Activated CD8-positive, alpha-beta memory T cell treated with anti-CD3 and anti-CD28 coated beads, Interleukin-2, amount 50 U/mL, for 24 hours (primary cell): ENCODE measurements at regions not wholly inside any gene's neighbourhood (a gene's known extent, or its start where the extent isn't known, plus 50 kb on each side); places are given as distances from the start of the nearest gene placed in this dataset.
"Not testable (repeated sequence)": the region's sequence is repeated elsewhere in the genome, so short reads cannot be mapped to it uniquely, and the experiment has no call there.

Experiments used
- DNase-seq: peaks from one replicate; pipeline ENCODE4 v3.0.0-alpha.2; 2020; ENCODE audit errors: extremely low read depth

DNA sequence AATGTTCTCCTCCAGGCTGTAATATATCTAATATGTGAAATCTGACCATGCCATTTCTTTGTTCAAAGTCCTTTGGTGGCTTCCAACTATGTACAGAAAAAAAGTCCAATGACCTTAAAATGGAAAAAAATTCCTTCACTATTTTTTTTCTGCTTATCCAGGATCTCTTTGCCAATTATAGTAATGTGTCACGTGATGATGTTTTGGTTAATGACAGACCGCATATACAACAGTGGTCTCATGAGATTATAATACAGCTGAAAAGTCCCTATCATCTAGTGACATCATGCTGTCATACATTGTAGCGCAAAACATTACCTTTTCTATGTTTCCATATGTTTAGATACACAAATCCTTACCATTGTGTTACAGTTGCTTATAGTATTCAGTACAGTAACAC lies 477.6 kb downstream of the TMEM232 start:
- DNase-seq = no peak

DNA sequence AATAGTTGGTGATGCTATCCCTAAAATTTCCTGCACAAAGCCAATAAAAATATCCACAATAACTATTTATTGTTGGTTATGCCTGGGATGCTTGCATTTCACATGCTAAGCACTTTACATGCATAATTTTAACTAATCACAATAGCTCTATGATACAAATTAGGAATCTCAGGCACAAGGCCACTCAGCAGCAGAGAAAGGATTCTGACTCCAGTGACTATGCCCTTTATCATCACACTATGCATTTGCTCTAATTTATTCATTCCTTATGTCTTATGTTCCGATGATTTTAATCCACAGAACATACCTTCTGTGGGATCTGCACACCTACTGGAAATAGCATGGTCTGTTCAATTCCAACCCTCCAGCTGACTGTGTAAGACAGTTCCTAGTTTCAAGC lies 476.1 kb downstream of the TMEM232 start:
- no peak for DNase-seq

DNA sequence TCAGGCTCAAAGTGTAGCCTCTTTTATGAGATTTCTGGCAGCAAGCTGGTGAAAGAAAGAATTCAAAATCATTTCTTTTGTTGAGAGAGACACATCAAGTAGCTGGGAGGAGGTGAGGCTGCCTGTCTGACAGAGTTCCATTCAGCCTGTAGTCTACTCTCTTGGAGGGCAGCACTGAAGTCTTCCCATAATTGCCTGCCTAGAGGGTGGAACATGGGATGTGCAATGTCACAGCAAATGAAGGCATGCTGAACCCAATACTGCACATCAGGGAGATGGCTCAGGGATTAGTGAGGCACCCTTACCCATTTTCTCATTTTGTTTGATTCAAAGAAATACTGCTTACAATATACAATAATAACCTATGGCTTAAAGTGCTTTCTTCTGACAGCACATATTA lies 475.7 kb downstream of the TMEM232 start:
- DNase-seq = no peak

DNA sequence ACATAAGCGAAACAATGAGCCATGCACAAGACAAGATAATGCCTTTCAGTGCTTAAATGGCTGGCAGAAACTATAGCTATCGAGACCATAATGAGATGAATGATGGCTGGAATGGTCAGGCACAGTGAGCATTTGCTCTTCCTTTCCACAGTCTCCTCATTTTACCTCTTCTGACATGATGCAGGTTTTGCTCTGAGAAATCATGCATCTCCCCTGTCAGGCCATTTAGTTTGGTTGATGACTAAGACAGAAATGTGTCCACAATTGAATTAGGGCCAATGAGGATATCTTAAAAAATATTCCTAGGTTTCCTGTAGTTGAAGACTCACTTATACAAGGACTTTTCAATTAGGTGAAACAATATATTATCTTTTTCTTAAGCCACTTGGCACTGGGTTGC lies 475.1 kb downstream of the TMEM232 start:
- DNase-seq = no peak

DNA sequence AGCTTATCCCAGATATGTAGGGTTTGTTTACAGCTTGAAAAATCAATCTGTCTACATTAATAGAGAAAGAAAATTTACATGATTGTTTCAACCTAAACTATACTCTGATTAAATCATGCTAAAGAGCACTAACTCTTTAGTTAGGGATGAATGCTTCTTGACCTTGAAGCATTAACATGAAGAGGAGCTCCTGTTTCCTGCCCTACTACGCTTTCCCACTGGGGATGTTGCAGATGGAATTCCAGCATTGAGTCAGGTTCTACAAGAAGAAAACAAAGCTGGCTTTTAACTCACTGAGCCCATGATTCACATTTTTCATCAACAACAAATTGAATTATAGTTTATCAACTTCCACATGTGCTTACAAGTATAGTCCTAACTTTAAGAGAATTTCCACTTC lies 471.3 kb downstream of the TMEM232 start:
- no peak for DNase-seq

DNA sequence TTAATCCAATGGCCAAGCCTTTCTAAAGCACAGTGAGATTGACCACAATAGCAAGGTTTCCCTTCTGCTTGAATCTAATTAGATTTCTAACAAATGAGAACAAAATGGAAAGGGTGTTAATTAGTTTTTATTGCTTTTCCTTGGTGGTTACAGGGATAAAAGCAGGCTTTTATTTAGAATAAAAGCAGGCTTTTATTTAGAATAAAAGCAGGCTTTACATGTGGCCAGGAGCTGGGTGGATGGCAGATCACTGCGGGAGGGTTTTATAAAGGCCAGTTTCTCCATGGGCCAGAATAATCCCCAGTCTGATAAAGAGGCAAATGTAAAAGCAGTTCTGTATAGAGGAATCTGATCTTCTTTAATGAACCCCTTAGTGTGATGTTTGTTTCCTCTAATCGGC lies 470.2 kb downstream of the TMEM232 start:
- no peak for DNase-seq

DNA sequence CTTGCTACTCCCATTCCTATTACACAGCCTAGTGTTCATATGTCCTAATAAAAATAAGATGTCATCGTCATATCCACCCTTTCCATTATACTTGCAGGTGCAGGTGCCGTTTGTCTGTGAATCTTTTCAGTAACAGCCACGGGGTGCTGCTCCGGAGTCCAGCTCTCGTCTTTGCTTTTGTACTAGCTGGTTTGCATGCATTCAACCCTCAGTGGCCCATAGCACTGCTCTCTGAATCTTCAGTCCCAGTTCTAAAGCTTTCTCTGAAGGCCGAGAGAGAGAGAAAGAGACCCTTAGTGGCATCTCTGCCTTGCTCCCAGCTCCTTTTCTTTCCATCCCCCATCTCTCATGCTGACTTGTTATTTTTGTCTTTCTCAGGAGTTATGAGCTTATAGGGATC lies 468.5 kb downstream of the TMEM232 start:
- no peak for DNase-seq

DNA sequence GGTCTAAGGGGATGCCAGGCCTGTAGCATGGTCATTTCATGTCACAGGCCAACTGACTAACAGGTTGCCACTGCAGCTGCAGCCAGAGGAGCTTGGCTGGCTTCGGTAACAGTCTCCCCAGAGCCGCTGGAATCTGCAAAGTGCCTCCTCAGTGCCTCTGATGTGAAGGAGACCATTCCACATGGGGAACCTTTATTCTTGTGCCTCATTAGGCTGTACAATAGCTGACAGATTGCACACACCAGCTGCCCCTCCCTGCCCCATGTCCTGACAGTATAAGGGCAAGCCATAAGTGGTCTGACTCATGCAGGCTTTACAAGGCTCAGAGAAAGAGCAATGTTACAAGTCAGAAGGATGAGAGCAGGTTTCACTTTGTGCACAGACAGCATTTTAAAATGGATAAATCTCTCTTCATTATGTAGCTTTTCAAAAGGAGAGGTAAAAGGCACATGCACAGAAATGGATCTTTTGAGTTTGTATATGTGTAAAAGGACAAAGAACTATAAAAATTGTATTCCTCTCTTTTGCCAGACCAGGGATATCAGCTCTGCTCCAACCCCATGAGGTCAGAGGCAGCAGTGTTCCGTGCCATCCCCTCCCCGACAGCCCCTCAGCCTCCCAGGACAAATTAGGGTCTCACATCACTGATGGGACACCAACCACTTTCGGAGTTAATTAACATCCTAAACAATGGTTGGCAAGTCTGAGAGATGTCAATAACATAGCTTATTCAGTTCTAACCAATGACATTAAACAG lies 467.8 kb downstream of the TMEM232 start:
- no peak for DNase-seq

DNA sequence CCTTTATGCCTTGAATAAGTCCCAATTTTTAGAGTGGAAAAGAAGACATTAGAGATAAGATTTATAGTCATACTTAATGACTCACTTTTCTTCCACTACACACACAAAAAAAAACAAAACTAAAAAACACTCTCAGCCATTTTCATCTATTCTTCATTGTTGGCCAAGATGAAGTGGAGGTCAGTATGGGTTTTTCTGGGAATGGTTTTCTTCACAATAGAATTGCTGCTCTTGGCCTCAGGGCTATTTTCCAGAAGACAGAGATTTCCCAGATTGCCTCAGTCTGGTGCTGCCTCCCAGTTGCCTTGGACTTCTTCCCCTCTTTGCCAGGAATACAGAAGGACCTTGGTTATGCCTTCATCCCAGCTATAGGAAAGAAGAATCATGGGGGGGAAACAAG lies 463.7 kb downstream of the TMEM232 start:
- DNase-seq = no peak

DNA sequence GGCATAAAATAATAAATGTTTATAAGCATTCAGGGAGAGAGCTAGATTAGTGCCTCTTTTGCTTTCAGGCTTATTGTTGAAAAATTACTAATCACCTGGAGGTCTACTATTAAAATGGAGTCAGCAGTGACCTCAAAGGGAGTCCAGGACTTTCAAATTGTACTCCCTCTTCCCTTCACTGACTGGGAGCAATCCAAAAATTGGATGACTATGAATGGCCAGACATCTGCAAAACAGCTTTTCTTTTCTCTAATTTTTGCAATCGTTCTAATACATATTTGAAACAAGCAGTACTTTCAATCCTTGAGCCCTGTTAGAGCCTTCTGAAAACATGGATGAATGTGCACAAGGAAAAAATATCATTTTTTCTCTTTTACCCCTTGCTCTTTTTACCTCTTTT lies 461.8 kb downstream of the TMEM232 start:
- no peak for DNase-seq

DNA sequence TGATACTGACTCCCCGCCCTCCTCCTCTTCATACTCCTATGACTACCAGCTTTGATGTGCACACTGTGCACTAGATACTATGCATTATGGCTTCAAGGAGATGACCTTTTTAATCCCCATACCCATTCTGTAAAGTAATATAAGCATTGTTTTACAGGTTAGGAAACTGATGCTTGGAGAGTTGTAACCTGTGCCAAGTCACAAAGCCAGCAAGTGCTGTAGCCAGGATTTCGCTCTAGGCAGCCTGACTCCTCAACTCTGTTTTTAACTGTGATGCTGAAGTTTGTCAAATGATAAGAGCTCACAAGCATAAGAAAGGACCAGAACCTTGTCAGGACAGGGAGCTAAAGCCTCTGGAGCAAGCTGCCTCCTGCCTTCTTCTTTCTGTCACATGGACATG lies 461.3 kb downstream of the TMEM232 start:
- no peak for DNase-seq

DNA sequence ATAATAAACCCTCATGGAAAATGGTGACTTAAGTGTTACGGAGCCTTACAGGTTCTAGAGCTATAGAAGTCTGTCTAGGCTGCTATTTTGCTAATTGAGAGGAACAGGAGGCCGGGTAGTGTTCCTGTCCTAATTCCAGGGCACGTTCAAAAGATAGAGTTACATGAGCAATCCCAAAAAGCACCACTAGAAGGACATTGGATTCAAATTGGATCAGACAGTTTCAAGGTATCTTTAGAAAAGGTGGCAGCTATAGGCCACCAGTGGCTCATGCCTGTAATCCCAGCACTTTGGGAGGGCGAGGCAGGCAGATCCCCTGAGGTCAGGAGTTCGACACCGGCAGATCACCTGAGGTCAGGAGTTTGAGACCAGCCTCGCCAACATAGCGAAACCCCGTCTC lies 458.8 kb downstream of the TMEM232 start:
- no peak for DNase-seq

DNA sequence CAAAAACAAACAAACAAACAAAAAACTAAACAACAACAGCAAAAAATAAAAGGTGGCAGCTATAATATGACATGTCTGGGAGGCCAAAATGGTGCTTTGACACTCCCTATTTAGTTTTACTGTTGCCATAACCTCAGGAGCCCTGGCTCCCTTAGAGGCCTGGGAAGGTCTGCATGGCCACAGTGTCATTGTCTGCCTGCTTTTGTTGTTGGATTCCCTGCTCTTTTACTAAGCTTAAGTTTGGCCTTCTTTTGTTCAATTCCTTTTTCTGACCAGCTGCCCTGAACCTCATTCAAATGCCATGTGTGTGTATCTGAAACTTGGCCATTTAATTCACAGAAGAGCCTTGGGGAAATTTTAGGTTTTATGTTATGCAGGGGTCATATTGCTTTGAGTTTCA lies 458.2 kb downstream of the TMEM232 start:
- no peak for DNase-seq

DNA sequence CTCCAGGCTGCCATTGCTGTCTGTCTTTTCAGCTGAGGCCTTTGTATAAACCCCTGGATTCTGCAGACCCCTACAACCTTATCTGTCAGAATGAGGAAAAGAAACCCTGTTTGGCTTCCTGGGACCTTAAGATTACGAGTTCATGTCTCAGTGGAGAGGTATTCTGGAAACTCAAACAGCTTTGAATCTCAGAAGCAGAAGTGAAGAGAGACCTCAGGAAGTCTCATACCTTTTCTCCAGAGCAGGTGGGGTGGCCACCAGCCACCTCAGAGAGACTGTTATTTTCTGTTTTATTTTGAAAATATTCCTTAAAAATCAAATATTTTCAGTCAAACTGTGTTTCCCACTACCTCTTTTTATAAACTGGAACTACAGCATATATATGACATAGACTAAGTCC lies 457.5 kb downstream of the TMEM232 start:
- no peak for DNase-seq

DNA sequence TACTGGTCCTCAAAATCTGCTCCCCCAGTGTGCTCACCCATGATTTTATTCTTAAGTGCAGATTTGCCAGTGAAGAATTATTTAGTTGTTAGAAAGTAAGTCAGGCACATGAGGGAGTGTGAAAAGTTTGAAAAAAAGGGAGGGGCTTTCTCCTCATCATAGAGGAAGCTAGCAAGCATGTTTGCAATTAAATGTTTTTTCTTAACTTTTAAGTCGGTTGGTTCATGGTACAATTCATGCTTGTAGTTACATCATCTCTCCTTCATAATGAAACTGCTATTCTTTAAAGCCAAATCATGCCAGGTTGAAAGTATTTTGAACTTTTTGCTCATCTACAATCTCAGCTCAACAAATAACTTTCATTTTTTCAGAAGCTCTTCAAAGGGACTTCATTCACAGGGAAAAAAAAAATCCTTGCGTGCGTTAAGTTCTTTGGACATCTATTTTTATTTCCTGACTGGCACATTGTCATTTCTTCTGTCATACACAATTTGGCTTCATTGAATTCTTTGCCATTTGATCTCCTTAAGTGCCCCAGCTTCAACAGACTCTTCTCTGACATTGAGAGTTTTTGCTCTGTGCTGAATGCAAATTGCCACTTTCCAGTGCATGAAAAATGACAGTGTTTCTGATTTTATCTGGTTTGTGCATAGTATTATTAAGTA lies 456.9 kb downstream of the TMEM232 start:
- DNase-seq = no peak

DNA sequence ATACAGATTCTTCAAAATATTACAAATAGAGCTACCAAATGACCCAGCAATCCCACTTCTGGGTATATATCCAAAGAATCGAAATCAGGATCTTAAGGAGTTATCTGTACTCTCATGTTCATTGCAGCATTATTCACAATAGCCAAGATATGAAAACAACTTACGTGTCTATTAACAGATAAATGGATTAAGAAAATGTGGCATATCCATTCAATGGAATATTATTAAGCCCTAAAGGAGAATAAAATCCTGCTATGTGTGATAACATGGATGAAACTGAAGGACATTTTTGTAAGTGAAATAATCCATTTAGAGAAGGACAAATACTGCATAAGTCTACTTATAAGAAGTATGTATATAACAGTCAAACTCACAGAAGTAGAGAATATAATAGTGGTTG lies 450.6 kb downstream of the TMEM232 start:
- DNase-seq = no peak

DNA sequence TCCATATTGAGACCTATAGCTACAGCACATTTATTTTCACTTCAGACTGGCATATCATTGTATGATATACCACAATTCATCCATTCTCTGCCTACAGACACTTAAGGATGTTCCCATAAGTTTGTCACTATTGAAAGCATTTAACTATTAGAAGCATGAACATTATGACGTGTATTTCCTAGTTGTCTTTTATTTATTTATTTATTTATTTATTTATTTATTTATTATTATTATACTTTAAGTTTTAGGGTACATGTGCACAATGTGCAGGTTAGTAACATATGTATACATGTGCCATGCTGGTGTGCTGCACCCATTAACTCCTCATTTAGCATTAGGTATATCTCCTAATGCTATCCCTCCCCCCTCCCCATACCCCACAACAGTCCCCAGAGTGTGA lies 448.0 kb downstream of the TMEM232 start:
- DNase-seq = not testable (repeated sequence)

DNA sequence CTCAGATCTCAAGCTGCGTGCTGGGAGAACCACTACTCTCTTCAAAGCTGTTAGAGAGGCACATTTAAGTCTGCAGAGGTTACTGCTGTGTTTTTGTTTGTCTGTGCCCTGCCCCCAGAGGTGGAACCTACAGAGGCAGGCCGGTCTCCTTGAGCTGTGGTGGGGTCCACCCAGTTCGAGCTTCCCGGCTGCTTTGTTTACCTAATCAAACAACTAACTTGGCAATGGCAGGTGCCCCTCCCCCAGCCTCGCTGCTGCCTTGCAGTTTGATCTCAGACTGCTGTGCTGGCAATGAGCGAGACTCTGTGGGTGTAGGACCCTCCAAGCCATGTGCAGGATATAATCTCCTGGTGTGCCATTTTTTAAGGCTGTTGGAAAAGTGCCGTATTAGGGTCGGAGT lies 442.4 kb downstream of the TMEM232 start:
- not testable (repeated sequence) for DNase-seq

DNA sequence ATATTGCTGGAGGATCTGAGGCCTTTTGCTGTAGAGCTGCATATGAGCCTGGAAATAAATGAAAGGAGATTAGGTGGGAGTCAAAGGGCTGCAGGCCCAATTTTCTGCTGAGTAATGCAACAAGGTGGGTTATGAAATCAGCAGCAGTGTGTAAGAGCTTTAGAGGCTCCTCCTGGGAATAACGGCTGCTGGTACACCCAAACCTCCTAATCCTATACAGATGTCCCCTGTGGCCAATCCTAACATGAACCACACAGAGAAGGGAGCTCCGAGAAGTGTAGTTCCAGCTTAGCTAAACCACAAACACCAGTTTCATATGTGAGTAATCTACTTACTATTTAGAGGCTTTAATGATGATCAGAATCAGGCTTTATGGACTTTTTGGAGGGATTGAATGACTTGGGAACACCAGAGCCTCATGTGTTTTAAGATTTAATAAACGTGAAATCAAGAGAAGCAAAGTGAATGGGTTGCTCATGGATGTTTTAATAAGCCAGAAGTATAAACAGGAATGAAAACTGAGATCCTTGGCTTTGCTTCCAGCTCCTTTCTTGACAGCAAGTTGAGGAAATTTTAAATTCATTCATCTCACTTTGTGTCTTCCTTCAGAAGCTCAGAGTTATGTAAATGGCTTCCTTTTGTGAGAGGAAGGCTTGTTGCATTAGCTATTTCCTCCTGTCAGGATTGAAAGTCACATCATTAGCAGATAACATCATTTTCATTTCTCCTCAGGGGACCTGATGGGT lies 437.5 kb downstream of the TMEM232 start:
- DNase-seq = no peak

DNA sequence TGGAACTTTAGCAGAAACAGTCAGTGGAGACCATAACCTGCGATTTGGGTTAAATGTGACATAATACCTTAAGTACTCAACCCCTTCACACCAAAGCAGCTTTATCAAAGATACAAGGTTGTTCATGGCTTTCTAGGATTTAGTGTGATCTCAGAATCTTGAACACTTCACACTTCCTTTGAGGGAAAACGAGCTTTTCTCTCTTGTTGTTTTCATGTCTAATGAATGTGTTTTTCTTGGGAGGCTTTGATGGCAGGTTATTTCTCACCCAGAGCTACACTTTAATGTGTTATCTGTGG lies 437.0 kb downstream of the TMEM232 start:
- no peak for DNase-seq

DNA sequence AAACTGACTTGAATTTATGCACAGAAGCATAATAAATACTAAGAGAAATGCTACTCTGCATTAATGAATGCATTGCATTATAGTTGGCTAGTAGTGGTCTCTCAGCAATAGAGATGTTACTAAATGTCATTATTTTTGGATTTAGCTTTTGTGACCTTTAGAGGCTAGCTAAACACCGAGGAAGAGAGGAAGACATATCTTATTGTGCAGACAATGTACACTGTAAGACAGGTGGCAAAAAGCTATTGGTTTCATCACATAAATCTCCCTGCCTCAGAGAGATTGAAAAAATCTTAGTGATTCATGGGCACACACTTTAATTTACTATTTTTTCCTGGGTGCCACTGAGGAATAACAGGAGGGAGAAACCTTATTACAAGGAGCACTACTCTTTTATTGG lies 435.9 kb downstream of the TMEM232 start:
- DNase-seq = no peak

DNA sequence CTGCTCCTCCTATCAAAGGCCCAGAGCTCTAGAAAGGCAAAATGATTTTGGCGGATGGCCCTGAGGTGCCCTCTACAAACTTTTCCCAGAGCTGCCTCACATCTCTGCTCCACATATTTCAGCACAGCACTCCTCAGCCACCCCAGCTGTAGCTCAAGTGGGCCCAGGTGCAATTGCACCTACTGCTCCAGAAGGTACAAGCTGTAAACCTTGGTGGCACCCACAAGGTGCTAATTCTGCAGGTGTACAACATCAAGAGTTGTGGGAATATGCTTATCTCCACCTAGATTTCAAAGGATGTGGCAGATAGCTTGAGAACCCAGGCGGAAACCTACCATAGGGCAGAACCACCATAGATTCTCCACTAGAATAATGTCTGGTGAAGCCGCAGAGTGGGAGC lies 432.2 kb downstream of the TMEM232 start:
- no peak for DNase-seq

DNA sequence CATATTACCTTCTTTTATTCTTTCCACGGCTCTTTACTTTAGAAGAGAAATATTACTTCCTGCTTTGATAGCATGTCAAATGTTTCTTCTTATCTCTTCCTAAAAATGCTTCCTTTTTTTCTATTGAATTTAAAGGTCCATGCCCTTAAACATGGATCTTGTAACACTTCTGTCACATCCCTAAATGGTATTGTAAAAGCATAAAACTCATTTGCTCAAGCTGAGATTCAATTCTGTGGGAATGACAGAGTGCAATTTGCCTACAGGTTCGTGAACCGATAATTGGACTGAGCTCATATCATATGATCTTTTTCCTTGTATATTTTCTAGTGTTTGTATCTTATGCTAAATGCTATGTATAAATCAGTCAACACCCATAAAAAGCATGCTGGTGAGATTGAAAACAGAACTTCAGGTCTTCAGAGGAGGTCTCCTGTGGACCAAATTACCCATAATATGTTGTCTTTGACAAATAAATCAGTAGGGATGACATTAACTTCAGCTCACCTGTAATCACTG lies 429.3 kb downstream of the TMEM232 start:
- no peak for DNase-seq
